Ureter (tissue), 1 donor: ENCODE measurements at regions not wholly inside any gene's neighbourhood (a gene's known extent, or its start where the extent isn't known, plus 50 kb on each side); places are given as distances from the start of the nearest gene placed in this dataset.
A peak's percentile ranks its signal among the peaks of the same experiment; 100 is the strongest.

Experiments used
- DNase-seq: peaks from one replicate; pipeline ENCODE4 v3.0.0-alpha.2; 2020; ENCODE audit warnings: low spot score
- donor health status: DM: yes; HTN: yes; CAD: no.

DNA sequence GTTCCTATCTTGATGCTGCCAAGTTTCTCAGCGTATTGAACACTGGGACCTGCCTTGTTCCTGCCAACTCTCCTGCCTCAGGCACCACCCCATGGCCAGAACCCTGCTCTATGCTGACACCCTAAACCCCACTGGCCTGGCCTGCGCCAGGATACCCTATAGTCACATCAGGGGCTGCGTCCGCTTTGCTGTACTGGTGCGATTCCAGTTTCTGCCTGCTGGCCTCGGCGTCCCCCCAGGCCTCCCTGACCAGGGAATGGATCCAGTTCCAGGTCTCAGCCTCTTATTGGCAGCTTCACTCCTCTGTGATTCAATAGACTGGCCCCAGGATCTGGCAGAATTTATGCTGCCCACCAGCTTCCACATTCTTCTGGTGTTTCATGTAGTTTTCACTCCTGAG lies 55.0 kb downstream of the GPR6 start:
- no peak for DNase-seq

GRCh38 chr6:110033749-110034666 lies 55.9 kb downstream of the GPR6 start:
- no peak for DNase-seq

GRCh38 chr6:110034667-110035036 lies 56.5 kb downstream of the GPR6 start:
- DNase-seq, result no peak

DNA sequence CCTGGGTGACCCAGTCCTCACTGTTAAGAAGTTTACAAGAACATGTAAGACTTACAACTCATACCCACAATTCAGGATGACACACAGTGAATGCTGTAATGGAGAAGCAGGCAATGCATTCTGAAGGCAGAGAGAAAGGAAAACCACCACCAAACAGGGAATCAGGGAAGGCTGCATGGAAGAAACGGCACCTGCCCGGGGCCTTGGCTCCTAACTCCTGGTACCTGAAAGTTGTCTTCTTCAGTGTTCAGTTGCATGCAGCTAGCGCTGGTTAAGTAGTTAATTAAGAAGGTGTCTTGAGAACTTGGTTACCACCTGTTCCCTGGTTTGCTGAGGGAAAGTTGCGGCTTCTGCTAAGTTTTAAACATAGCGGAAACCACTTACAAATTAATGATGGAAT lies 57.2 kb downstream of the GPR6 start:
- DNase-seq, result no peak

GRCh38 chr6:110036408-110037302 lies 58.5 kb downstream of the GPR6 start:
- no peak for DNase-seq

DNA sequence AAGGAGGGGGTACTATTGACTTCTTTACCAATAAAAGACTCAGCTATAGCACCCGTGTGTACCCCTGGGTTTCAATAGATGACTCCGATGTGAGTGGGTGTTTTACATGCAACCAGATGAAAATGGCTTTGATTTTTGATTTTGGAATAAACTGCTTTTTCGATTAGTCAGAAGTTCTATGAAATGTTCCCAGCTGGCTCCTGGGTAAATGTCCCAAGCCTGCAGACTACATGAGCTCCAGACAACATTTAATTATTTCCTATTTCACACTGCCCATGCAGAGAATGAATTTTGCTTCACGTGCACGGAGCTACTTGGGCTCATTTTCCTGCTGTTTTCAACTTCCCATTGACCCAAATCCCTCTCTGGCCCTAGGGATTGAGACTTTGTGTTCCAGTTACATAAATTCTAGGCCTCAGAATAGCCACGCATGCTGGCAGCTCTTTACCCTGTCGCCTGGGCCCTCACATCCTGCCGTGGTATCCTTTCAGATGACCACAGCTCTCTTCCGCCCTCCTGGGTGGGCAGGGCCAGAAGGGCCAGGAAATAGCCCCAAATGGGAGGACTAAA lies 59.7 kb downstream of the GPR6 start:
- DNase-seq, result no peak

GRCh38 chr6:110039364-110039980 lies 61.4 kb downstream of the GPR6 start:
- peak; percentile 91 for DNase-seq

DNA sequence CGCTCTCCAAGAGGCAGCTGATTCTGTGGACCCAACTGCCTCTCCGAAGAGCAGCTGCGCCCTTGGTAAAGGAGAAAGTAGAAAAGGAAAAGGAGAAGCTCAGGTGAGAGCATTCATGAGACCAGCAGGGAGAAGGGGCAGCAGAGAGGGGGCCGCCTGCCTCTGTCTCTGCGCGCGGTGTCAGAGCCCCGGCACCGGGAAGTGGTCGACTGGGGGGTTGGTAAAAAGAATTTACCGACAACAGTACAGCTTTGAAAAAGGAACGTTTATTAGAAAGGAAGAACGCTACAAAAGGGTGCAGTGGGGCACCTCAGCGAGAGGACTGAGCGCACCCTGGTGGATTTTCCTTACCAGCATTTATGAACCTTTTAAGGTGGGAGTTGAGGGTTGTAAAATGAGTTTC lies 61.9 kb downstream of the GPR6 start:
- DNase-seq, result peak; percentile 50

GRCh38 chr6:110040716-110041115 lies 62.6 kb downstream of the GPR6 start:
- DNase-seq, result no peak

DNA sequence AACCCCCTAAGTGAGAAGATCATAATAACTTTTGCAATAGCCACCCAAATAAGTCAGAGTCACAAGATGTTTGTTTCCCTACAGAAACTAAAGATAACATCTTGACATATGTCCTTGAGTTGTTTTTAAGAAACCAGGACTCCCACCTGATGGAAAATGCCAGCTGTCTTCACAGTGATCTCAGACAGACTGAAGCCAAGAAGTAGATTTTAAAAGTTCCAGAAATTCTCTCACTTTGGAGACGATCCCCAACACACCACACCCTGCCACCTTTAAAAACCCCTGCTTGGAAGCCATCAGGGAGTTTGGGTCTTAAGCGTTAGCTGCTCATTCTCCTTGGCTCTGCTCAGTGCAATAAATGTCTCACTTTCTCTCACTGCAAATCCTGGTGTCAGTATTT lies 63.0 kb downstream of the GPR6 start:
- no peak for DNase-seq

GRCh38 chr6:110041830-110042229 lies 63.7 kb downstream of the GPR6 start:
- no peak for DNase-seq

- no peak for DNase-seq
Observed at GRCh38 chr6:110042670-110043296, 64.7 kb downstream of the GPR6 start.

DNA sequence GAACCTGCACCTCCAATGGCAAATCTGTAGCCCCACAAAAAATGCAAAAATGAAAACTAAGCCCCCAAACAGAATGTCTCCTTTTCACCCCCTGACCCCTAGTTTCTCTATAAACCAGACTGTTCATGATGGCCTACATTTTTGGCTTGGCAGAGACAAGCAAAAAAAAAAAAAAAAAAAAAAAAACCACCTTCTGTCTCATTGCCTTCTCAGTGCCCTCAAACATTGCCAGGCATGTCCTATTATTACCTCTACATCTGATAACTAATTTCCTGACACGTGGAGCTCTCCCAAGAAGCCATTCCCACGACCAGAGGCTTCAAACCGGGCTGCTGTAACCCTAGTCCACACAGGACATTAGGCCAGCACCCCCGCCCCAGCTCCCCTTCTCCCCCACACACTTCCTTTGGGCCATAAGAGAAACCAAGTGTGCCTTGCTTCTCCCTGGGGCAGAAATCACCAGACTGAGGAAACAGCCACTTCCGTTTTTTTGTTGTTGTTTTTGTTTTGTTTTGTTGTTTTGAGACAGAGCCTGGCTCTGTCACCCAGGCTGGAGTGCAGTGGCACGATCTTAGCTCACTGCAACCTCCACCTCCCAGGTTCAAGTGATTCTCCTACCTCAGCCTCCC lies 65.4 kb downstream of the GPR6 start:
- no peak for DNase-seq

DNA sequence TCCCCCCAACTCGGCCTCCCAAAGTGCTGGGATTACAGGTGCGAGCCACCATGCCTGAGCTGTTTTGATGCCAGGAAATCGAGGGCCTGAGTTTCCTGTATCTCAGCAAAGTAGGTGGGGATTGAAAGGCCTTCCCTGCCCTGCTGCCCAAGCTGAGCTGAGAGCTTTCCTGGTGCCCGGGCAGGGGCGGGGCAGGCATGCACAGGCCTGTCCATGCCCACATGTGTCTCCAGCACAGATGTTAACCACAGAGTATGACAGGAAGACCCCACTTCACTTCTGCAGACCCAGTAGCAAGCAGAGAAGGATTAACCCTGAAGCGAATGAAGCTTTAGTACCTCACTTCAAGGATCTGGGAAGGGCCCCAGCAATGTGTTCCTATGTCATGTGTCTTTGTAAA lies 66.0 kb downstream of the GPR6 start:
- no peak for DNase-seq

DNA sequence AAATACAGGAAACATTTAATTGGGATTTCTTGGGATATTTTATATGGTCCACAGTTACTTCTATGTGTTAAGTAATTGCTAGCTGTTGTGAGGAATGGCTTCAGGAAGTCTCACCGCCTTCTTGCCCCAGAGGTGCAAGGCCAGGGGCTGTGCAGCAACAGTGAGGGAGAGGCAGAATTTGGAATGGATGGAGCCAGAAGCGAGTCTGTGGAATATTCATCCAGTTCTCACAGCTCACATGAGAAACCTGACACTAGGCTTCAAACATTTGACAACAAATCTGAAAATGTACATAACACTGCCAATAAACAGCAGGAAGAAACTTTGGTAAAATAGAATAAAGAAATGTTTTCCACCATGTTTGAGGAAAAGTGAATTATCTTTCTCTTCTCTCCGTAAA lies 66.5 kb downstream of the GPR6 start:
- DNase-seq, result no peak

- no peak for DNase-seq
Observed at GRCh38 chr6:110048221-110048875, 70.2 kb downstream of the GPR6 start.

DNA sequence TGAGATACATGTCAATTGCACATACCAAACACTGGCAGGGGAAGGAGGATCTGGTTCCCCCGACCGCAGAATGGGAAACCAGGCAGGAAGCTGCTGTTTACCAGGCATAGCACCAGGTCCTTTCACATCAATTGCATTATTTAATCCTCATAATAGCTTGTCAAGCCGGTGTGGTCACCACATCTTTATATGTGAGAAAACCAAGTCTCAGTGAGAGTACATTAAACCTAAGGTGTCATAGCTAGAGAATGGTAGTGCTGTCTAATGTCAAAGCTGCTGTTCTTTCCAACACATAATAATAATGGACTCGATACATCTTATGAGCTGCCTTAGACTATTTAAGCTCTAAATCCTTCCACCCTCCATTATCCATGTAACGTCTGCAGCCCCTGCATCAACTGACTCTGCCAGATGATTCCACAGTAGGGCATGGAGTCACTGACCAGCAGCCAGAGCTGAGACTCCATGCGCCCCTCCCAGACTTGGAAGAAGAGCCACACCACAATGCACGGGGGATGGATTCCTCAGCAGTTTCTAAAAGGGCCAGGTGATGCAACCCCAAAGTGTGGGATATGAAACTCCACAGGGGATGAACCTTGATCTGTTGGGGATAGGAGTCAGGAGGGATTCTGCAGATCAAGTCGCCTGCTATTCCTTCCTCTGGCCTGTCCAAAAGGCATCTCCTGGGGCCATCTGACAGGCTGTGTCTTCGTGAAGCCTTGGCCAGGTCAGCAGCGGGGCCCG lies 71.8 kb downstream of the GPR6 start:
- DNase-seq, result no peak
